Duodenal mucosa (tissue), 2 donors: ENCODE measurements at regions not wholly inside any gene's neighbourhood (a gene's known extent, or its start where the extent isn't known, plus 50 kb on each side); places are given as distances from the start of the nearest gene placed in this dataset.
"Not testable (repeated sequence)": the region's sequence is repeated elsewhere in the genome, so short reads cannot be mapped to it uniquely, and the experiment has no call there.

Experiments used
- H3K27ac ChIP-seq: one replicate; pipeline ENCODE4 v1.7.0; 2013; ENCODE audit warnings: low read depth, low read length
- H3K27me3 ChIP-seq, 2 donors: one replicate each; pipeline ENCODE4 v1.7.0; 2013; ENCODE audit warnings: low read length in 2 of 2, control low read depth in 1 of 2; ENCODE audit not compliant: insufficient read depth in 2 of 2, control insufficient read depth in 1 of 2
- H3K36me3 ChIP-seq, 2 donors: one replicate each; pipeline ENCODE4 v1.7.0; 2013; ENCODE audit warnings: low read length in 2 of 2, control low read depth in 1 of 2; ENCODE audit not compliant: insufficient read depth in 2 of 2, control insufficient read depth in 1 of 2
- H3K4me1 ChIP-seq, 2 donors: one replicate each; pipeline ENCODE4 v1.7.0; 2013; ENCODE audit warnings: low read length in 2 of 2, control low read depth in 1 of 2; ENCODE audit not compliant: insufficient read depth in 2 of 2, control insufficient read depth in 1 of 2
- H3K4me3 ChIP-seq, 2 donors: one replicate each; pipeline ENCODE4 v1.7.0; 2013; ENCODE audit warnings: low read length in 2 of 2, low read depth in 1 of 2
- H3K9ac ChIP-seq, 2 donors: one replicate each; pipeline ENCODE4 v1.7.0; 2013; ENCODE audit warnings: low read length in 2 of 2, low read depth in 1 of 2
- H3K9me3 ChIP-seq, 2 donors: one replicate each; pipeline ENCODE4 v1.7.0; 2013; ENCODE audit warnings: low read length in 2 of 2, control low read depth in 1 of 2; ENCODE audit not compliant: control insufficient read depth in 1 of 2

DNA sequence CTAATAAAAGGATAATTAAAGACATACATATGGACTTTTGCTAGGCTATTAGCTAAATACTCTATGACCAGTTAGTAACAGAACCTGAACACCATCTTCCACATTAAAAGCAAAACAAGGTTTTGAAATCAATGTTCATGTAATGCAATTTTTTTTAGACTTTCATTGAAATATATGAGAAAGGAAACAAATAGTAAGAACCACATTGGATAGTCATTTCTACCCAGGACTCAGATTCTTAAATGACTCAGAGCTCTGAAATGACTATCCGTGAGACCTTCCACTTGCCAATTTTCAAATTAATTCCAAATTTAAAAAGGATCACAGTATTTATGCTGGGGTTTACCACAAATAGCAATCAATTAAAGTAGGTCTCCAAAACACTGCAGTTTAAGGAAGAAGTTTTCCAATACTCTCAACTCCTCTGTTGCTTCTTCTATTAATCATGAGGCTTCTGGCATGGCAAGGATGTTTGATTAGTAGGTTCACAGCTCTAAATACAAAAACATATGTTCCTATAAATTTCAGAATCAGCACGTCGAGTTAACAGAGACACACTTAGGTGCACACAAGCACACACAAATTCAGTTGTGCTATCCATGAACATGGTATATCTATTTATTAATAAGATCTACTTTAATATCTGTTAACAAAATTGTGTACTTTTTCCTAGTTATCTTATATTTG lies 841.0 kb downstream of the RNF144A start:
- H3K9me3 ChIP-seq, result peaks cover 9 to 12% of the 10 kb centered on the region in 2 donors
- H3K27ac ChIP-seq, result no peak overlapping the region
- H3K9ac ChIP-seq, result no peak overlapping the region
- no peak overlapping the region for H3K4me3 ChIP-seq
- peaks cover 0 to 4% of the 10 kb centered on the region in 2 donors for H3K36me3 ChIP-seq
- no peaks in the 10 kb centered on the region for H3K4me1 ChIP-seq
- no peaks in the 10 kb centered on the region for H3K27me3 ChIP-seq

DNA sequence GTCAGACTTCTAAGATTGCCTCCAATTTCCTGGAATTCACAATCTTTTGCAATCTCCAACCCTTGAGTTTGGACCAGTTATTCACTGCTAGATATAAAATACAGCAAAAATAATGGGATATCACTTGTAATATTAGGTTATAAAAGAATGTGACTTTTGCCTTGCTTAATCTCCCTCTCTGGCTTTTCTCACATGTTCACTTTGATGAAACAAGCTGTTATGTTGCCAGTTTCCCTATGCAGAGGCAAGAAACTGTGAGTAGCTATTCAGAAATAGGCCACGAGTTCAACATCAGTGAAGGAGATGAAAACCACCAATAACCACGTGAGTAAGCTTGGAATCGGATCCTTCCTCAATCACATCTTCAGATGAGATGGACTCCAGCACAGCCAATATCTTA lies 842.7 kb downstream of the RNF144A start:
- H3K9ac ChIP-seq, result no peak overlapping the region
- no peak overlapping the region for H3K27ac ChIP-seq

DNA sequence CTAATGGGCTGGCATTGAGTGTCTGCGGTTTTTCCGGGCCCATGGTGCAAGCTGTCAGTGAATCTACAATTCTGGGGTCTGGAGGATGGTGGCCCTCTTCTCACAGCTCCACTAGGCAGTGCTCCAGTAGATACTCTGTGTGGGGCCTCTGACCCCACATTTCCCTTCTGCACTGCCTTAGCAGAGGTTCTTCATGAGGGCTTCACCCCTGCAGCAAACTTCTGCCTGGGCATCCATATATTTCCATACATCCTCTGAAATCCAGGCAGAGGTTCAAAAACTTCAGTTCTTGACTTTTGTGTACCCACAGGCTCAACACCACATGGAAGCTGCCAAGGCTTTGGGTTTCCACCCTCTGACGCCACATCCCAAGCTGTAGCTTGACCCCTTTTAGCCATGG lies 846.2 kb downstream of the RNF144A start:
- peaks cover 10% of the 10 kb centered on the region in 2 donors for H3K9me3 ChIP-seq
- H3K27ac ChIP-seq, H3K36me3 ChIP-seq, H3K27me3 ChIP-seq, H3K9ac ChIP-seq, H3K4me1 ChIP-seq, H3K4me3 ChIP-seq: not testable (repeated sequence)

More for the DNA sequence above, 842.7 kb downstream of the RNF144A start:
- Histone ChIP-seq H3K4me1 (no peaks in the 10 kb centered on the region), H3K4me3 (no peak overlapping the region), H3K27me3 (no peaks in the 10 kb centered on the region), H3K9me3 (peaks cover 10% of the 10 kb centered on the region in 2 donors), H3K36me3 (no peaks in the 10 kb centered on the region)

DNA sequence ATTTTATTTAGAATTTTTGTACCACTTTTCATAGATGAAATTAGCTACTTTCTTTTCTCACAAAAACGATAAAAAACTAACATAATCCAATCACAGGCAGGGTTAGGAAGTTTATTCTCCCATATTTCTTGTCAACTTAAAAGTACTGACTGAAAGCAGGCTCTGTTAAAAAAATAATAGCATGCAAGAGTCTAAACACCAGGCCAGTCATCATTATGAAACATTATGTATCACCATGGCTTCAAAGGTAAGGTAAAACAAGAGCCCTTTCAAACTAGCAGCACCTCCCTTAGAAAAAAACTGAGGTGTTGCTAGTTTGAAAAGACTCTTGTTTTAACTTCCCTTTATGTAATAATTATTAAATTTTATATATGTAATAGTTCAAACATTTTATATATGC lies 848.0 kb downstream of the RNF144A start:
- Histone ChIP-seq H3K4me3 (no peak overlapping the region), H3K9me3 (peaks cover 10% of the 10 kb centered on the region in 2 donors), H3K4me1 (no peaks in the 10 kb centered on the region), H3K36me3 (no peaks in the 10 kb centered on the region), H3K27me3 (peaks cover 0 to 4% of the 10 kb centered on the region in 2 donors), H3K9ac (no peak overlapping the region), H3K27ac (no peak overlapping the region)

DNA sequence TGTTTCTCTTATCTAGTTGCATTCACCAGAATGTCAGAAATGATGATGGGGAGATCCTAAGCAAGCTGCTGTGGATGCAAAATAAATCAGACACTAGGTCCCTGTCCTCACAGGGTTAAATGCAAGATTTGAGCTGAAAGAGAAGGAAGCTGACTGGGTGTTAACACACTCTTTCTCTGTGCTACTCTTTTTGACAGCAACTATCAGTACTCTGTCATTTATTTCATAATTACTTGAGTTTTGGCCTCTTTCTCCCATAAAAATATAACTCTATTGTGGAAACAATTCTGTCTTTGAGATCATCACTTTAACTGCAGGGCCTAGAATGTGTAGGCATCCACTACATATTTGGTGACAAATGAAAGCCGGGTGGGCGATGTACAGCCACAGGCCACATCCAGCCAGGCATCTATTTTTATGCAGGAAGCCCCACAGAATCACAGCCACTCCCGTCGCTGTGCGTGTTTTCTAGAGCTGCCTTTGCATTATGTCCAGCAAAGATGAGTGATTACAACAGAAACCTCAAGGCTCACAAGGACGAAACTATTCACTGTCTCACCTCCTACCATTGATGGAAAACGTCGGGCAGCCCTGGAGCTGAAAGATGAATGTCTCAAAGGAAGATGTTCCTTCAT lies 849.0 kb downstream of the RNF144A start:
- H3K27me3 ChIP-seq, result peaks cover 0 to 4% of the 10 kb centered on the region in 2 donors
- H3K4me3 ChIP-seq, result no peak overlapping the region
- no peak overlapping the region for H3K9ac ChIP-seq
- no peaks in the 10 kb centered on the region for H3K36me3 ChIP-seq
- H3K27ac ChIP-seq, result no peak overlapping the region
- no peaks in the 10 kb centered on the region for H3K4me1 ChIP-seq
- peaks cover 10% of the 10 kb centered on the region in 2 donors for H3K9me3 ChIP-seq

DNA sequence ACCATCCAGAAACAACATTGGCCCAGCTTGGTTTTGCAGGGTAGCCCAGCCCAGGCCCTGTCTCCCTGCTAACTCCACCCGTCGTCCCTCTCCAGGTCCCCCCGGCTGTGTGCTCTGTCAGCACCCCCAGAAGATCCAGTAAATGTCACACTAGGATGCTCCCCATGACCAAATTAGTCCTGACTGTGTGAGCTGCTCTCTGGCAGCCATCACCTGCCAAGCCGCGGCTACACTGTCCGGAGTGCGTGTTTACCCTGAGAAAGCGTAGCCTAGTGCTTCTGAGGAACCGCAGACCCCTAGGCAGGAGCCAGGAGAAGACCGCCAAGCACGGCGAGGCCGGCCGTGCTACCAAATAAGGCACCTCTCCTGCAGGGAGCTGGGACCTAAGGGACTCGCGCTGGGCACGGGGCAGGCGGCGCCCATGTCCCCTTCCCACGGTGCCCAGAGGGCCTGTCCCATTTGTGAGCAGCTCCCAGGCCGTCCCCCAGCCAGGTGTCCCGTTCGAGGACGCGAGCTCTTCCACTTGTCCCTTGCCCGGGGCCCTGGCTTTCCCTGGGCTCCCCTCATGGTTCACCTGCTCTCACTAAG lies 849.9 kb downstream of the RNF144A start:
- H3K9me3 ChIP-seq, result peaks cover 10% of the 10 kb centered on the region in 2 donors
- H3K9ac ChIP-seq, result no peak overlapping the region
- no peak overlapping the region for H3K27ac ChIP-seq
- no peaks in the 10 kb centered on the region for H3K36me3 ChIP-seq
- peaks cover 0 to 4% of the 10 kb centered on the region in 2 donors for H3K27me3 ChIP-seq
- no peak overlapping the region for H3K4me3 ChIP-seq
- no peaks in the 10 kb centered on the region for H3K4me1 ChIP-seq

DNA sequence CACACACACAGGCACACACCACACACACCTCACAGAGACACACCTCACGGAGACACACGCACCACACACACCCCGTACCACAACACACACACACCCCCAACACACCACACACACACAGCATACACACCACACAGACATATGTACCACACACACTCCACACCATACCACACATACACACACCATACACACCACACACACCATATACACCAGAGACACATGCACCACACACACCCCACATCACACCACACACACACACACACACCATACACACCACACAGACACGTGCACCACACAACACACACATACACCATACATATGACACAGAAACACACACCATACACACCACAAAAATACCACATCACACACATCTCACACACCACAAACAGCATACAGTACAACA lies 850.7 kb downstream of the RNF144A start:
- Histone ChIP-seq H3K9me3 (peaks cover 8 to 10% of the 10 kb centered on the region in 2 donors), H3K4me1 (no peaks in the 10 kb centered on the region), H3K27ac (no peak overlapping the region), H3K27me3 (peaks cover 0 to 4% of the 10 kb centered on the region in 2 donors), H3K4me3 (no peak overlapping the region), H3K36me3 (no peaks in the 10 kb centered on the region), H3K9ac (no peak overlapping the region)

DNA sequence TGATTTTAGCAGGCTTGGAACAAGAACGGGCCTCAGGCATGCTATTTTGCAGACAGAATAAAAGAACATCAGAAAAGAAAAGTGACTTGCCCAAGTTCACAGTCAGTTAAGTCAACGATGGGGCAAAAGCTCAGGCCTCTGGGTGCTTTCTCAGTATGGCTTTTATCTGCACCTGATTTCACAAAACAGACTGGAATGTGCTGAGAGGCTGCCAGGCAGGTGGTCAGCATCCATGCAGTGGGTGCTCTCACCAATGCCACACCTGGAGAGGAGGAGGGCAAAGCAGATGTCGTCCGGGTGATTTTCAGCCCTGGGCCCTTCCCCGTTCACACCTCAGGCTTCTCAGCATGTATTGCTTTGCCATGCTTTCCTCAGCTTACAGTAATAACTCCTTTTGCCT lies 854.6 kb downstream of the RNF144A start:
- no peak overlapping the region for H3K27ac ChIP-seq
- H3K4me1 ChIP-seq, result peaks cover 0 to 5% of the 10 kb centered on the region in 2 donors
- H3K4me3 ChIP-seq, result no peak overlapping the region
- H3K27me3 ChIP-seq, result peaks cover 0 to 4% of the 10 kb centered on the region in 2 donors
- H3K9ac ChIP-seq, result no peak overlapping the region
- H3K9me3 ChIP-seq, result no peaks in the 10 kb centered on the region
- no peaks in the 10 kb centered on the region for H3K36me3 ChIP-seq

DNA sequence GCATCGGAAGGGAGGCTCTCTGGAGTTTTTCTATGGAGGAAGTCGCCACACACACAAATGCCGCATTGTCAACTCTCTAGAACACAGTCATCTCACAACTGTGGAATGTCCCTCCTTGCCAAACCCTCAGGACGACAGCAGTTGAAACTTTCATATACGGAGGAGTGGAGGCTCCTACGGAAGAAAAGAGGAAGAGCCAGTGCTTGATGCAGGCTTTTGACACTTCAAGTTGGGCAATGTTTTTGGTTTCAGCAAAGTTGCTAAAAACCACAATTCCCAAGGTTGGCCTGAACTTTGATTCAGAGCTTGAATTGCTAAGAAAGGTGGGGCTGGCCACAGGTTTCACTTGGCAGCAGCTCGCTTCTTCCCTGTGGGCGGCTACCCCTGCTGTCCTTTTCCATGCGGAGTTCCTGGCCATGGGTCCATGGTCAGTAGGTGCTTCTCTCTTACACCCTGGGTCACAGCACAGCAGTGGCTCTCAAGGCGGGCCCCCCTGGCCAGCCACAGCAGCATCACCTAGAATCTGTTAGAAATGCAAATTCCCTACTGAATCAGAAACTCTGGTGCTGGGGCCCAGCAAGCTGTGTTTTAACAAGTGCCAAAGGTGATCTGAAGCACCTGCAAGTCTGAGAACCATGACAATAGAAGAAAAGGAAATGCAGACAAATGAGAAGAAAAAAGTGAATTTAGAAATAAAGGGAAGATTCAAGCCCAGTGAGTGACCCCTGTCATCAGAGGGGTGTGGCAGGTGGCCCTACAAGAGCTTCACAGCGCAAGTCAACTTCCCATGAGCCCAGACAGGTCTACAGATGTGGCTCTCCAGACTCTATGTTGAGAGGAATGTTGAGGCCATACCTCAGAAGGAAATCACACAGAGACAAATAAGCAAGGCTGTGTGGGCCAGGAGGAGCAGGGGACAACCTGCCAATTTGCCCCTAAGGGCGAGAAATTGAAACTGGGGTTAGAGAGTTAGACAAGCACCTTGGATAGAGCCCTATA lies 856.4 kb downstream of the RNF144A start:
- Histone ChIP-seq H3K27ac (no peak overlapping the region), H3K36me3 (no peaks in the 10 kb centered on the region), H3K27me3 (no peaks in the 10 kb centered on the region), H3K9me3 (no peaks in the 10 kb centered on the region), H3K9ac (no peak overlapping the region), H3K4me1 (peaks cover 0 to 5% of the 10 kb centered on the region in 2 donors), H3K4me3 (peak overlapping the region in 1 of 2 donors; percentile 12)
